NCI-H748 (cell line): ENCODE measurements at regions not wholly inside any gene's neighbourhood (a gene's known extent, or its start where the extent isn't known, plus 50 kb on each side); places are given as distances from the start of the nearest gene placed in this dataset.

Experiments used
- DNase-seq: peaks from one replicate; lab custom pipeline; 2025; ENCODE audit not compliant: unreplicated experiment; lab: John Stamatoyannopoulos, UW

DNA sequence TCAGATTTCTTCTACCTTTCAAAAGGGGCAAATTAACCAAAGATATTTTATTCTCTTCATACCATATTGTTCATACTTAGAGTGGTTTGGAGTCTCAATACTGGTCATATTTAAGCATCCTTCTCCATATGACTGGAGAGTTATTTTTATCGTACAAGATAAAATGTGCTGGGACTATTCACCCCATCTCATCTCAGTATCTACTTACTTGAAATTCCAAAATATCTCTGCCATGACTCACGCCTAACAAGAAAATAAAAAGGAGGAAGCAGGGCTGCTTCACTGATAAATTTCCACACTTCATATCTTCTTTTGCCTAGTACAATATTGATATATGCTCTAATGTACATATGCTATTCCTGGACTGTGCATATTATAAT is 277.9 kb upstream of the CDH9 start:
- DNase-seq: no peak

DNA sequence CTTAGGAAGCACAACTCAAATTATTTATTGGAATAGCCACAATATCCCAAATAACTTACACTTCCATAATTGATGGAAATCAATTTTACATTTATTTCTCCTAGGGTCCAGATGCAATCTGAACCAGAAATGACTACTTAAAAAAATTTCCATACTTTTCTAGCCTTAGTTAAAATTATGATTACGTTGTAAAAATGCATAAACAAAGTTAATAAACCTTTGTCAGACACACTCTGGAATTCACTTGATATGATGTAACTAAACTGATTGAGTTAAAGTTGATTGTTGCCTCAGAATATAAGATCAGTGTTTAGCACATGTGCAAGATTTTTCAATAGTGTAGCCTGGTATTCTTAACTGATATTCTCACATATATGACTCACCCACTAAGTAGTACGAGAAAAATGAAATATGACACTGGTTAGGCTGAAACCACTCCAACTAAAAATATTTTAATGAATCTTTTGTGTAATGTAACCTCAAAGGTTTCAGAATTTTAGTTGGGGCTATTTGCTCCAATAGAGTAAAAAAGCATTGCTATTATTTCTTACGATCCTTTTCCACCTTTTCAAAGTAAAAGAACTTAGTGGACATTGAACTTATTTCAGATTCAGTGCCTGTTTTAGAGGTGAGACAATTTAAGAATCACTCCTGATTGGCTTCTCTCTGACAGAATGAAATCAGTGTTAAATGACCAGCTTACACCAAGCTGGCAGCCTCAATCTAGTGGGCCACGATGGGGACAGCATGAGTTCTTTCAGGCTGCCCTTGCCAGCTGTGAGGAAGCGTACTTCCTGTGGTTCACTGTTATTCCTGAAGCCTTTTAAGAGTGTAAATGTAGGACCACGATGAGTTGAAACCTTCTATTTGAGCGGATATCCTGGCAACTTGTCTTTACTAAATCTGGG is 277.2 kb upstream of the CDH9 start:
- DNase-seq: no peak

GRCh38 chr5:27313549-27313948 is 275.2 kb upstream of the CDH9 start:
- no peak for DNase-seq

DNA sequence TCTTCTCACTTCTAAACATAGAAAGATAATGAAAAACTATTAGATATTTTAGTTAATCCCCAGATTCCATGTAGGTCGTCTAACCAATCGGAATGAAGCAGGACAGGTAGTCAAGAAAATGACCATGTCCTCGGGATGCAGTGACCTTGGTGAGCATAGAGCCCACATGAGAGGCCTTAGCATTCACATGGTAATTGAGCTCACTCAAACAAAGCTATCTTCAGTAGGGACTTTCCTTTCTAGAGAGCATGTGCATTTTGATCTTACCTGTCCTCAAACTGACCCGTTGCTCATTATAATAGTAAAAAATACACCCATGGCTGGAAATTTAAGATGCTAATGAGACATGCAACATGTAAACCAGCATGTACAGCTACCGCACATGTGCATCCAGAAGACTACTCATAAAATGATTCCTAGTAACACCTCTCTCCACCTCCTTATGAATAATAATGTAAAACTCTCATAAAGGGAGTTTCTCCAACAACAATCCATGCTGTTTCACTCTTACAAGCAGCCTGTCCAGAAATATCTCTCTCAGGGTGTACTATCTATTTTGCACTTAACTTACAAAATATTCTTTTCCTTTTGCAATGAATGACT is 274.0 kb upstream of the CDH9 start:
- no peak for DNase-seq

DNA sequence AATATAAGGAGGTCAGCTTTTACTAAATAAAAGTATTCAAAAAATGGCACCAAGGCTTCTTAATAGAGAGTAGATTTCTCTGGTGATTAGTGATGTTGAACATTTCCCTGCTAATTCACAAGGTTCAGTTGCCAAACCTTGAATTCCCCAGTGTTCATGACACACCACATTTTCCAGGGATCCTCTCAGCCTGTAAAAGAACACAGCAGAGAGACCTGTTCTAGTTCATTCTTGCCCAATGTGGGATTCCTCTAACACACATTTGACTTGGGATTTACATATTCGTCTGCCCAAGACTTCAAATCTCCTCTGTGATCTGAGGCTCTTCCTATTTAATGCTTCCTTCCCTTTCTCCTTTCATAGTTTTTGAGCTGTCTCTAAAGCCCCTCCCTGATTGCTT is 273.2 kb upstream of the CDH9 start:
- no peak for DNase-seq

DNA sequence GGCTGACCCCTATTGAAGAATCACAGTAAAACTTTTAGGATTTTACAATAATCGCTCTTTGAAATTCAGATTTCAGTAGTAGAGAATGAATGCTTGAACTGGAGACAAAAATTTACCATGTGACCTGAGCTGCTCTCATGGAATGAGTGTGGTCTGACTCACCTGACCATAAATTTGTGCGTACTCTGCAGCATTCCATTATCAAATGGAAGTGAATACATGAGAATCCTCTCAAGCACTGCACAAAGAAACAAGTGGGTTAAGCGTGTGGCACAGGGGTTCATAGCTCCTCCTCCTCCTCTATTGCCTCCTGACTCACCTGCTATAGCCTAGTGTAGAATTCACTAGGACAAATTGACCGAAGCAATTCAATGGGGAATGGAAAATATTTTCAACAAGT is 269.8 kb upstream of the CDH9 start:
- DNase-seq: no peak

- DNase-seq: no peak
Measured at GRCh38 chr5:27290172-27290571, 251.8 kb upstream of the CDH9 start.

DNA sequence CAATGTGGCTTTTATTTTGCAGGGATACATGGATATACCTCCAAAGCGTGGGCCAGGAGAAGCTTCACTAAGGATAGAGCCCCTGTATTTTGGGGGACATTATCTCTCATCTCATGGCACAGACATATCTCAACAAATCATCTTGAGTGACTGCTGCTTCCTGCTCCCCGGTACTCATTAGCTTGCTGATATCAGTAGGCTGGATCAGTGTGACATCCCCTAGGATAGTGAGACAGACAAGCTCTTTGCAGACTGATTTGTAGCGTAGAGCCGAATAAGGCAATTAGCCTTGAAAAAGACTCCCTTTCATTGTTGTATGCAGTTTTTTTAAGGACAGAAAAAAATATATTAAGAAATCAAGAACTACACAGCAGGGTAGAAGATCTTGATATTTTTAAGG is 237.7 kb upstream of the CDH9 start:
- no peak for DNase-seq

- no peak for DNase-seq
Measured at GRCh38 chr5:27275345-27275744, 237.0 kb upstream of the CDH9 start.

DNA sequence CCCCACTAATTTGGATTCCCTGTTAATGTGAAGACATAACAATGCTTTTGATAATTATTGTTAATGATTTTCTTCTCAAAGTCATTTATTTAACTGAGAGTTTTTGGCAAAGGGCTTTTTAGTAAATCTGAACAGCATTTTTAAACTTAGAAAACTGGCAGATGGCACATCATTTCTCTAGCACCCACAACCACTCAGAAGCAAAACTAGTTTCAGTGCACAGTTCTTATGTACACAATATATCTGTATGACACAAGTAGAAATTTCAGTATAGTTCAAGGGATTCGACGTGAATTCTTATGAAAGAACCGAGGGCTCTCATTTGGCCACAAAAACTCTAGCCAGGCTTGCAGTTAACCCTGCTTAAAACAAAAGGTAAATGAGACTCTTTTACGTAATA is 231.4 kb upstream of the CDH9 start:
- DNase-seq: no peak

GRCh38 chr5:27267209-27267824 is 228.9 kb upstream of the CDH9 start:
- DNase-seq: no peak

- DNase-seq: no peak
Measured at GRCh38 chr5:27266184-27266583, 227.8 kb upstream of the CDH9 start.

GRCh38 chr5:27257696-27258095 is 219.3 kb upstream of the CDH9 start:
- no peak for DNase-seq

DNA sequence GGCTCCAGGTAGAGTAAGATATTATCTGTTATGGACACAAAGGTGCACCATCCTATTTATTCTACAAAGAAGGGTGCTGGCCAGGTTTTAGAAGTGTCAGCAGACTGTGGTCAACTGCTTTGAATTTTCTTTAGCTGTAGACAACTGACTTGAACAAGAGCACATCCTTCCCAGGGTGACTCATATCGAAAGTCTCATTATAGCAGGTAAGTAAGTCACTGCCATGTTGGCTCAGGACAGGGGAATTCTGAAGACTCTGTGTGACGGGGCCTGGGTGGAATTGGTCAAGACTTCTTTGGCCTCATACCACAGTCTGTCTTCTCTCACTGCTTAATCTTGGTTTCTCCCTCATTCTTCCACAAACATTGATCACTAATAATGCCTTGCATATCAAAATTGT is 214.5 kb upstream of the CDH9 start:
- no peak for DNase-seq

GRCh38 chr5:27242258-27242626 is 203.9 kb upstream of the CDH9 start:
- peak; percentile 48 for DNase-seq

GRCh38 chr5:27241564-27242257 is 203.3 kb upstream of the CDH9 start:
- DNase-seq: no peak

GRCh38 chr5:27240791-27241190 is 202.4 kb upstream of the CDH9 start:
- DNase-seq: no peak

- no peak for DNase-seq
Measured at GRCh38 chr5:27234916-27235315, 196.5 kb upstream of the CDH9 start.

DNA sequence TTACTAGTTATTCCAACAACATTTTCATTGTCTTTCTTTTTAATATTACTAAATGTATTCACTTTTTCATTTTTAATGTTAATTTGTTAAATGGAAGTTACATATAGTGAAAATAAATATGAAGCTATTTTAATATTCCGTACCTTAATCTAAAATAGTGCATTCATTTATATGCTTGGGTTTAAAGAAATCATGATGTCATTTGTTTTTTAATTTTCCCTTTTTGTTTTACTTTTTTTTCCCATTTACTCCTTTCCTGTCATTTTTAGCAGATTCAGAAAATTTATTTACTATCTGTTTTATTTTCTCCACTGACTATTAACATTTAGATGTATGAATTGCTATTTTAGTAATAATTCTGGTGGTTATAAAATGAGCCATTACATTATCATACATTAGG is 183.0 kb upstream of the CDH9 start:
- no peak for DNase-seq

GRCh38 chr5:27220752-27221151 is 182.4 kb upstream of the CDH9 start:
- no peak for DNase-seq

DNA sequence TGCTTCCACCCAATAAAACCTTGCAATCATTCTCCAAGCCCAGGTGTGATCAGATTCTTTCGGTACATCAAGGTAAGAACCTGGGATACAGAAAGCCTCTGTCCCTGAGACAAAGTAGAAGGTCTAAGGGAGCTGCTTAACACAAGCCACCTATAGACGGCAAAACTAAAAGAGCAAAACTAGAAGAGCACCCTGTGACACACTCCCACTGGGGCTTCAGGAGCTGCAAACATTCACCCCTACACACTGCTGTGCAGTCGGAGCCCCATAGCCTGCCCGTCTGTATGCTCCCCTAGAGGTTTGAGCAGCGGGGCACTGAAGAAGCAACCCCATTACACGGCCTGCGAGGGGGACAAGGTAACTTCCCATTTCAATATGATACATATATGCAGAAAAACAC is 179.6 kb upstream of the CDH9 start:
- DNase-seq: no peak
